Neural progenitor cell (in vitro differentiated cells): ENCODE measurements at regions not wholly inside any gene's neighbourhood (a gene's known extent, or its start where the extent isn't known, plus 50 kb on each side); places are given as distances from the start of the nearest gene placed in this dataset.

Source experiments
- CTCF ChIP-seq: fragments of 200-600 bp; sonication (generic); IDR thresholded peaks from 2 replicates; pipeline ENCODE4 v1.5.1; 2017; ENCODE audit warnings: antibody characterized with exemption, mild to moderate bottlenecking
- EZH2 ChIP-seq: fragments of 200-600 bp; sonication (generic); IDR thresholded peaks from 2 replicates; pipeline ENCODE4 v1.6.1; 2017; ENCODE audit warnings: antibody characterized with exemption, mild to moderate bottlenecking, moderate library complexity

GRCh38 chr1:31507676-31508530 lies 68.4 kb upstream of the TINAGL1 start:
- TF ChIP-seq EZH2 (no peak), CTCF (no peak)
